Smooth muscle cell (in vitro differentiated cells): ENCODE measurements at regions not wholly inside any gene's neighbourhood (a gene's known extent, or its start where the extent isn't known, plus 50 kb on each side); places are given as distances from the start of the nearest gene placed in this dataset.
A peak's percentile ranks its signal among the peaks of the same experiment; 100 is the strongest.

ENCODE experiments used
- DNase-seq: peaks from one replicate; lab custom pipeline; 2025; ENCODE audit not compliant: unreplicated experiment; lab: John Stamatoyannopoulos, UW
- H2AFZ ChIP-seq: fragments of 200-600 bp; sonication (generic); 2 replicates; pipeline ENCODE4 v1.6.0; 2016; ENCODE audit warnings: antibody characterized with exemption, low read depth, mild to moderate bottlenecking
- H3F3A ChIP-seq: fragments of 200-600 bp; sonication (generic); 2 replicates; pipeline ENCODE4 v1.6.0; 2017; ENCODE audit warnings: antibody characterized with exemption, low read depth
- H3K27ac ChIP-seq: fragments of 200-600 bp; sonication (generic); 2 replicates; pipeline ENCODE4 v1.5.1; 2016; ENCODE audit warnings: low read depth, mild to moderate bottlenecking
- H3K27me3 ChIP-seq: fragments of 200-600 bp; sonication (generic); 2 replicates; pipeline ENCODE4 v1.6.1; 2016; ENCODE audit warnings: low read depth, mild to moderate bottlenecking
- H3K36me3 ChIP-seq: fragments of 200-600 bp; sonication (generic); 2 replicates; pipeline ENCODE4 v1.5.1; 2016; ENCODE audit warnings: low read depth
- H3K4me1 ChIP-seq: fragments of 200-600 bp; sonication (generic); 2 replicates; pipeline ENCODE4 v1.5.1; 2016; ENCODE audit warnings: low read depth
- H3K4me2 ChIP-seq: fragments of 200-600 bp; sonication (generic); 2 replicates; pipeline ENCODE4 v1.6.0; 2016; ENCODE audit warnings: mild to moderate bottlenecking
- H3K4me3 ChIP-seq: fragments of 200-600 bp; sonication (generic); 2 replicates; pipeline ENCODE4 v1.5.1; 2016; ENCODE audit warnings: mild to moderate bottlenecking
- H3K79me2 ChIP-seq: fragments of 200-600 bp; sonication (generic); 2 replicates; pipeline ENCODE4 v1.6.0; 2016; ENCODE audit warnings: low read depth, mild to moderate bottlenecking
- H3K9ac ChIP-seq: fragments of 200-600 bp; sonication (generic); 2 replicates; pipeline ENCODE4 v1.6.0; 2016; ENCODE audit warnings: low read depth
- H3K9me3 ChIP-seq: fragments of 200-600 bp; sonication (generic); replicated peaks from 2 replicates; pipeline ENCODE4 v1.5.1; 2016; ENCODE audit warnings: low read depth
- H4K20me1 ChIP-seq: fragments of 200-600 bp; sonication (generic); 2 replicates; pipeline ENCODE4 v1.6.0; 2016; ENCODE audit warnings: low read depth
- CTCF ChIP-seq: fragments of 200-600 bp; sonication (generic); IDR thresholded peaks from 2 replicates; pipeline ENCODE4 v1.5.1; 2017; ENCODE audit warnings: borderline replicate concordance, mild to moderate bottlenecking, antibody characterized with exemption; ENCODE audit not compliant: insufficient read depth, poor library complexity, severe bottlenecking
- WGBS: methylation state at CpG from one replicate; pipeline ENCODE4 v1.1.7; 2016; ENCODE audit warnings: low lambda C conversion rate; 5-methylcytosine and 5-hydroxymethylcytosine counted together

- H2AFZ ChIP-seq: peak overlapping the region; percentile 80
- H3K27me3 ChIP-seq: no peaks in the 10 kb centered on the region
- H3K36me3 ChIP-seq: no peaks in the 10 kb centered on the region
- peaks cover 20% of the 10 kb centered on the region for H3K4me1 ChIP-seq
- H3K9me3 ChIP-seq: no peaks in the 10 kb centered on the region
- H4K20me1 ChIP-seq: no peaks in the 10 kb centered on the region
- peaks cover 3% of the 10 kb centered on the region for H3F3A ChIP-seq
- peak overlapping the region; percentile 24 for H3K4me2 ChIP-seq
- no peak for DNase-seq
- no peak overlapping the region for H3K27ac ChIP-seq
- no peak overlapping the region for H3K4me3 ChIP-seq
- H3K9ac ChIP-seq: no peak overlapping the region
- no peaks in the 10 kb centered on the region for H3K79me2 ChIP-seq
- TF ChIP-seq CTCF: no peak
- 40% methylated on average over 6 of the region's 6 CpGs for WGBS
Observed at GRCh38 chr3:150216041-150216811, 191.9 kb upstream of the TSC22D2 start.

- H4K20me1 ChIP-seq: no peaks in the 10 kb centered on the region
- DNase-seq: no peak
- no peak for TF ChIP-seq CTCF
- 88% methylated on average over 1 of the region's 2 CpGs for WGBS
- no peak overlapping the region for H3K4me3 ChIP-seq
- H3K4me2 ChIP-seq: peak overlapping the region; percentile 24
- no peaks in the 10 kb centered on the region for H3K79me2 ChIP-seq
- no peaks in the 10 kb centered on the region for H3K27me3 ChIP-seq
- peaks cover 20% of the 10 kb centered on the region for H3K4me1 ChIP-seq
- H3K36me3 ChIP-seq: no peaks in the 10 kb centered on the region
- no peak overlapping the region for H3K9ac ChIP-seq
- no peak overlapping the region for H2AFZ ChIP-seq
- H3K27ac ChIP-seq: no peak overlapping the region
- H3F3A ChIP-seq: peaks cover 3% of the 10 kb centered on the region
- no peaks in the 10 kb centered on the region for H3K9me3 ChIP-seq
Observed at GRCh38 chr3:150215616-150216015, 192.5 kb upstream of the TSC22D2 start.

GRCh38 chr3:150213577-150213976, 194.5 kb upstream of the TSC22D2 start:
- Histone ChIP-seq H3K4me3 (no peak overlapping the region), H3K4me1 (peaks cover 23% of the 10 kb centered on the region), H2AFZ (no peak overlapping the region), H3K27me3 (no peaks in the 10 kb centered on the region), H4K20me1 (no peaks in the 10 kb centered on the region), H3K36me3 (no peaks in the 10 kb centered on the region), H3K79me2 (no peaks in the 10 kb centered on the region), H3F3A (peaks cover 3% of the 10 kb centered on the region), H3K9me3 (no peaks in the 10 kb centered on the region), H3K9ac (no peak overlapping the region), H3K27ac (no peak overlapping the region), H3K4me2 (no peak overlapping the region)
- WGBS: 91% methylated on average over 1 of the region's 1 CpG
- TF ChIP-seq CTCF: no peak
- no peak for DNase-seq
